Embryonic facial prominence (tissue), 1 donor: ENCODE measurements at regions not wholly inside any gene's neighbourhood (a gene's known extent, or its start where the extent isn't known, plus 50 kb on each side); places are given as distances from the start of the nearest gene placed in this dataset.
"Not testable (repeated sequence)": the region's sequence is repeated elsewhere in the genome, so short reads cannot be mapped to it uniquely, and the experiment has no call there.

Source experiments
- DNase-seq: peaks from one replicate; pipeline ENCODE4 v3.0.0-alpha.2; 2016; ENCODE audit errors: extremely low spot score

GRCh38 chr11:39809833-39810232, 1649.6 kb downstream of the LRRC4C start:
- no peak for DNase-seq

- no peak for DNase-seq
These were observed 1651.5 kb downstream of the LRRC4C start for GRCh38 chr11:39807904-39808303.

- no peak for DNase-seq
These were observed 1652.8 kb downstream of the LRRC4C start for GRCh38 chr11:39806652-39807051.

GRCh38 chr11:39804271-39804670, 1655.2 kb downstream of the LRRC4C start:
- no peak for DNase-seq

GRCh38 chr11:39786682-39787081, 1672.8 kb downstream of the LRRC4C start:
- no peak for DNase-seq

- DNase-seq = no peak
These were observed 1673.2 kb downstream of the LRRC4C start for GRCh38 chr11:39786281-39786680.

- no peak for DNase-seq
These were observed 1674.6 kb downstream of the LRRC4C start for GRCh38 chr11:39784873-39785272.

- no peak for DNase-seq
These were observed 1679.3 kb downstream of the LRRC4C start for GRCh38 chr11:39780131-39780530.

GRCh38 chr11:39777035-39777434, 1682.4 kb downstream of the LRRC4C start:
- no peak for DNase-seq

- no peak for DNase-seq
These were observed 1686.8 kb downstream of the LRRC4C start for GRCh38 chr11:39772525-39773137.

GRCh38 chr11:39768214-39768613, 1691.2 kb downstream of the LRRC4C start:
- no peak for DNase-seq

- DNase-seq = no peak
These were observed 1714.1 kb downstream of the LRRC4C start for GRCh38 chr11:39745401-39745800.

GRCh38 chr11:39741066-39741465, 1718.4 kb downstream of the LRRC4C start:
- no peak for DNase-seq

GRCh38 chr11:39736351-39736750, 1723.1 kb downstream of the LRRC4C start:
- not testable (repeated sequence) for DNase-seq

- no peak for DNase-seq
These were observed 1727.5 kb downstream of the LRRC4C start for GRCh38 chr11:39732001-39732400.

GRCh38 chr11:39725081-39725480, 1734.4 kb downstream of the LRRC4C start:
- DNase-seq = no peak

- DNase-seq = no peak
These were observed 1735.0 kb downstream of the LRRC4C start for GRCh38 chr11:39724404-39724803.

- DNase-seq = no peak
These were observed 1746.9 kb downstream of the LRRC4C start for GRCh38 chr11:39712581-39712980.

- DNase-seq = no peak
These were observed 1768.6 kb downstream of the LRRC4C start for GRCh38 chr11:39690856-39691255.

- DNase-seq = no peak
These were observed 1775.4 kb downstream of the LRRC4C start for GRCh38 chr11:39683951-39684554.

GRCh38 chr11:39683288-39683950, 1776.0 kb downstream of the LRRC4C start:
- no peak for DNase-seq

- DNase-seq = no peak
These were observed 1778.0 kb downstream of the LRRC4C start for GRCh38 chr11:39681428-39681827.

- DNase-seq = no peak
These were observed 1780.5 kb downstream of the LRRC4C start for GRCh38 chr11:39678996-39679395.
